ENCODE measurements at regions not wholly inside any gene's neighbourhood (a gene's known extent, or its start where the extent isn't known, plus 50 kb on each side); places are given as distances from the start of the nearest gene placed in this dataset.

DNA sequence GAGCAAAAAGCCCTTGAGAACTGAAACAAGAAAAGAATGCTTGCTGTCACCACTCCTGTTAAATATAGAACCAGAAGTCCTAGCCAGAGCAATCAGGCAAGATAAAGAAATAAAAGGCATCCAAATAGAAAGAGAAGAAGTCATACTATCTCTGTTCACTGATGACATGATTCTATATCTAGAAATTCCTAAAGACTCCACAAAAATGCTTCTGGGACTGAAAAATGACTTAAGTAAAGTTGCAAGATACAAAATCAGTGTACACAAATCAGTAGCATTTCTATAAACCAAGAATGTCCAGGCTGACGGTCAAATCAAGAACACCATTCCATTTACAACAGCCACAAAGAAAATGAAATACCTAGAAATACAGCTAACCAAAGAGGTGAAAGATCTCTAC is 552.7 kb upstream of the SLIT2 start:
- DNase-seq: no peak

DNA sequence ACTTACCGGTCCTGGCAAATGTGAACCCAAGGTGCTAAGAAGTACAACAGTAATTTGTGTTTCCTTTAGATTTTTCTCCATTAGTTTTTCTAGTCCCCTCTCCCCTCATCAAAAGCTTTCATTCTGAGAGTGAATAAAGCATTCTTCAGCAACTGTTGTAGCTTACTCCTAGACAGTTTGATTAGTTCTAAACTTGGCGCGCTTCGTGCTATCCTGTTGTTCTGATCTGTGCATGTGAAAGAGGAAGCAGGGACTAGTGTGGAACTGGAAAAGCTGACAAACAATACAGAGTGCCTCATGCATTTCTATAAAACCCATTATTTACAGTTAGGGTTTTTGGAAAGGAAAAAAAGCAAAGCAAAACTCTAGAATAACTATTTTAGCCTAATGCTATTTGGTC is 556.9 kb upstream of the SLIT2 start:
- DNase-seq: no peak

DNA sequence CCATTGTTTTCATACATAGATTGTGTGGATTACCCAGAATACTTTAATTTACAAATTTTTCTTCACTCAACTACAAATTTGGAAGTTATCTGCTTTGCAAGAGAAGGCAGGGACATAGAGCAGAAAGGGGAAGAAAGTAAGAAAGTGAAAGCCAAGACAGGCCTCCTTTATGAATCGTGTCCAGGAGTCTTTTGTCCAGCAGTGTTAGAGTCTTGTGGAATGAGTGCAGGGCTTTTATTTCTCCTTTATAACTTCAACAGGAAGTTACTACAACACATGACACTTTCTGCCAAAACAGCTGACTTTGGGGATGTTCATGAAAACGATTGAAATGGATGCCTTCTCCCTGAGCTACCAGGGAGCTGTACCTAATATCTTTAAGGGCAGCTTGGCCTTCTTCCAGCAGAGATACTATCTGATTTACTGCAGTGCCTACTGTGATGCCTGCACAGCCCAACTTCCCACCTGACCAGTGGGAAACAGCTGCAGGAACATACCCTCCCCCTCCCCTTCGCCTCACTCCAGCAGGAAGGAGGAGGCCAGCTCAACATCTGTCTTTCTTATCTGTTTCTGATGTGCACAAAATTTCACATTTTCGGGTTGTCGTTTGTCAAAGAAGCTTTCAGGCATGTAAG is 557.7 kb upstream of the SLIT2 start:
- no peak for DNase-seq

DNA sequence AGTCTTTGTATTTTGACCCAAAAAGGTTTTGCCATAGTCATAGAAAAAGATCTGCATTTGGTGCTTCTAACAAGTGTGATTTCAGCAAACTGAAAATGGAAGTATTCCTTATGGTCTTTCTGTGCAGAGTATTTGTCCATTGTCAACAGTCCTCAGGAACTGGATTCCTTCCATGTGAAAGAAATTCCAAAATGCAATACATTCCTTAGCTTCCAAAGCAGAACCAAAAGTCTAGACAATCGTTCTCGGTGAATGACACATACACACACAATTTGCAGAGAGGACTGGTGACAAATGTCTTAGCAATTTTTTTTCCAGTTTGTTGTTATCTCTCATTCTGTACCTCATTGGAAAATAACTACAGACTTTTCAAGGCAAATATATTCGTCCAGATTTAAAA is 562.2 kb upstream of the SLIT2 start:
- DNase-seq: no peak

DNA sequence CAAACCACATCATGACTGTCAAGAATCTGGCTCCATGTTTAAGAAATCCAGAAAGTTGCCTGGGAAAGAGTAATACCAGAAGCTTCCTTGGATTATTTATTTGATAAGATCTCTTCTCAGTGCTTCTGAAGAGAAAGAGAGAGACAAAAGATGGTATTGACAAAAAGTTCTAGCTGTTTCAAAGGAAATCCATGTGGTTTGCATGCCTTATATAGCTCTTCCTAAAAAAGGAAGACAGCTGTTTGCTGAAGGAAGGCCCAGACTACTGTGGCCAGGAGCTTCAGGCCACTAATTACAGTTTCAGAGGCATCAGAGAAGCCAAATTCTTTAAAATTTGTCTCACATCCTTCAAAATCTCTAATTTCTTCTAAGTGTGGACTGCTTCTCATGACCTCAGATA is 565.2 kb upstream of the SLIT2 start:
- no peak for DNase-seq

DNA sequence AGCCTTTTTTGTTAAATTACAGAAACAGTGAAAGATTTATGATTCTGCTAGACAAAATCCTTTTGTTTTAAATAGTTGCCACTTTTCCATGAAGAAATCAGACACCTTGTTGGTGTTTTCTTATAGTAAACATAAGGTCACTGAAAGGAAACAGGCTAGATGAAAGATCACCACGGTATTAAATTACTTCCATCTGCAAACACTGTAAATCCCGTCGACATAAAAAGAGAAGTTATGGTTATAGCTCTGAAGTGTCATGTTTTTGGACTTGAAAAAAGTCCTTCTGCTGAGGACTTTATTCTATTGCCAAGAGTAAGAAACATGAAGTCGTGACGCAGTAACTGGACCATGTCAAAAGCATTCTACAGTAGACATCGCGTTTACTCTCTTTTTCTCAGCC is 567.6 kb upstream of the SLIT2 start:
- DNase-seq: no peak

DNA sequence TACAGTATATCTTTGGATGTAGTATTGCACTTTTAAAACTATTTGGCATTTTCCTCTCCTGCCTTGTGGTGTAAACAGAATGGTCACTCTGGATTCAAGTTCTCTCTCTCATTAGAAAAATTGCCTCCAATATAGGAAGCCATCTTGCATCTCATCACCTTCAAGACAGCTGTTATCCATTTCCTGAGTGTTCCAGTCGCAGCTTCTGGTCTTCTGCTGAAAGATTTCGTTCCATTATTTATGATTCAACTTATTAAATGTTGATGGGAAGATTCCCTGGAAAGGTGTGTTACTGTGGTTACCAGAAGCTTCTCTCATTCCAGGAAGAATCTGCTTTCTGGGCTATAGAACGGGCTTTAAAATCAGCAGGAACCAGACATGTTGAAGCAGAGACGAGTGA is 568.3 kb upstream of the SLIT2 start:
- DNase-seq: no peak

DNA sequence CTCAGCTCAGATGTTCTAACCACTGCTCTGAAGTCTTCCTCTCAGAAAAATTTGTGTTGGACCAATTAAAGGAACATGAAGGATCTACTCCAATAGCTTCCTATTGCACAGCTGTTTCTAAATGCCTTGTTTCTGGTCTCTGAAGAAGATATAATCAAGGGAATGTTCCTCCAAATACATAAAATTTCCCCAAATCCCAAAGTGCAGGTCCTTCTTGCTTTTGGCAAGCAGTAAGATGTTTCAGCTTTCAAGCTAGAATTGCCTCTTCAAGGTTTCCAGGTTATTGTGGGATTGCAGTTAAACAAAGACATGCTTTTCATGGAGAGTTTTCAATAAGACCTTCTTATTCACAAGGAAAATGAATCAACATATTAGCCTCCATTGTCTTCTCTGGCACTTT is 574.5 kb upstream of the SLIT2 start:
- DNase-seq: no peak

DNA sequence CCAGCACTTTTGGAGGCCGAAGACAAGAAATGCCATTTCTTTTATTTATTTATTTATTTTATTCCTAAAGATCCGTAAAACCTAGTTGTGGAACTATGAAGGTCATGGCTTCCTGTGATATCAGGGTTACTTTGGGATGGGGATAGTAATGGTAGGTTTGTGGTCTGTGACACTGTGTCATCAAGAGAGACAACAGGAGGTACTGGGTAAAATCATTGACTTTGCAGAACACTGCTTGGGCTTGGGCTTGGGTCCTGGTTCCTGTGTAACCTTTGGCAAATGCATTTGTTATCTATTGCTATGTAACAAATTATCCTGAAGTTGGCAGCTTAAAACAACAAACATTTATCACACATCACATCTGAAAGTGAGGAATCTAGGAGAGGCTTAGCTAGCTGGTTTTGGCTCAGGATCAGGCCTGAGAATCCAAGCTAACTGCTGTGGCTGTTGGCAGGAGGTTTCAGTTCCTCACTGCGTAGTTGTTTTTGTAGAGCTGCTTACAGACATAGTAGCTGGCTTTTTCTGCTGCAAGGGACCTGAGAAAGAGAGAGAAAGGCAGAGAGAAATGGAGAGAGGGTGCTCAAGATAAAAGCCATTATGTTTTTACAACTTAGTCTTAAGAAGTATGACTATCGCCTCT is 576.4 kb upstream of the SLIT2 start:
- no peak for DNase-seq

DNA sequence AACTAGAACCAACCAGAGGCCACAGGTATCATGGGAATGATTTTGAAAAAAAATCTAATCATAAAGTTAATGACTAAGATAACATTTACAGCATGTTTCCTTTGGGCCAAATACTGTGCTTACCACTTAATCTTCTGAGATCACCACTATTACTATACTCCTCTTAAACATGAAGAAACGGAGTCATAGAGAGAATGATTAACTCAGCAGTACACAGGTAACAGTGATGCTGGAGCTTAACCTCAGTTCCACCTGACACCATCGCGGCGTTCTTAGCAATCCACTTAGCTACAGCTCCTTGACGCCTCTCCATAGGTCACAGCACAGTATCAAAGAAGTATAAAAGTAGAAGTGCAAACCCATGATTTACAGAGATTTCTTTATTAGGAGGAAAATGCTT is 592.6 kb upstream of the SLIT2 start:
- DNase-seq: no peak

DNA sequence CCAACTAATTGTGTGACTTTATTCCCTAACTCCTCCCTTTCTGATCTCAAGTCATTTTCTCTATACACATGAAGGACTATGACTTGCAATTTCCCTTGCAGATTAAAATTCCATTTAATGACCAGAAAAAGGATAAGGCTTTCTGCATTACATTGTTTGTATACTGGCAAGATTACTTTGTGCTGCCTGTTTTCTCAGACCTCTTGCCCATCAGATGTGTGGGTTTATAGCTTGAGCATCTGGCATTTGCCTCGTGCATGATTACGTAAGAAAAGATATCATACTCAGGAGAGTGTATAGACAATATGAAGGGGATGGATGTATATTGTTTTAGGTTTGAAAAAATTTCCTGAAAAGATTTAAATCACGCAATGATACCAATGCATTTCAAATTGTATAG is 593.8 kb upstream of the SLIT2 start:
- no peak for DNase-seq

DNA sequence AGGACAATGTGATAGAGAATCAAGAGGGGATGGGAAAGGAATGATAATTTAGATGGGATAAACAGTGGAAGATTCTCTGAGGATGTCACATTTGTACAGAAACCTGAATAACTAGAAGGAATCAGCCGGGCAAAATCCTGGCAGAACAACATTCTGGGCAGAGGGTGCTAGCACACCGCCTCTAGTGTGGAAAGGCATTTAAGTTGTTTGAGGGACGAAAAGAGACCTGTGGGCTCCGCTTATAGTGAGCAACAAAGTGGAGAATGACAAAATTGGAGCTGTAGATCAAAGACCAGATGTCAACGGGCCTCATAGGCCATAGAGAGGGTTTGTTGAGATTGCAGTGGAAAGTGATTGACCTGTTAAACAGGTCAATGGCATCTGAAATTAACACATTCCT is 596.0 kb upstream of the SLIT2 start:
- DNase-seq: no peak

DNA sequence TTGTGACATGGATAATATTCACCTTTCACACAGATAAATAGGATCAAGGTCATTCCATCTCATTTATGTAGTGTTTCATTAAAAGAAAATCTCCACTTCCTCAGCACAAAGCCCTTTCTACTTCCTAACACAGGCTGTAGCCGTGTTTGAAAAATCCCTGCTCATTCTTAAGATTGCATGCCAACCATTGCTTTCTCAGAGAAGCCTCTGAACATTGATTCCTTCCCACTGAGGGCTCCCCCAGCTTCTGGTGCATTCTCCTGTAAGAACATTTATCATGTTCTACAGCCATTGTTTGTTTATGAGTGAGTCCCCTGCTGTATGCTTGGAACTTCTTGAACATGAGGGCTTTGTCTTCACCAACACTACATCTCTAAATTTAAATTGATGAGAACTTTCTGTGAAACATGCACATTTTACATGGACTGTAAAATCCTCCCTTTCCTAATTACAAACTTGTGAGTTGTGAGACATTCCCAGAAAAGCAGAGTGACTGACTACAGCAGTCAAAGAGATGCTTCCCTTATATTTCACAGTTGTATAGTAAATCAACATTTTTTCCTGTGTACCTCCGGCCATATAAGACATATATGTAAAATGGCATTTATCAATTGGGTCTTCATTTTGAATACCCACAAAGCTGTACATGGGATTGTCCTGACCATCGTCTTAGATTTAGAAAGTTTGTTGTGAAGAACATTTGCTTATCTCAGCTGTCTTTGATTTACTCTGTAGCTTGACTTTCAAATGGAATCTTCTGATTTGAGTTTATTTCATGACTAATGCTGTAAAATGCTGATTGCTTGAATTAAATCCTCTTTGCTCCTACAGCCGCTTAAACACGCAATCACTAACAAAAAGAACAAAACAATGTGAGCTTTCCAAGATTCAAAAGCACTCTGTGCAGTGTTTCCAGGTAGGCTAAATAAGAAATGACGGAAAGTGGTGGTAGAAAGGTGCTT is 600.5 kb upstream of the SLIT2 start:
- no peak for DNase-seq

DNA sequence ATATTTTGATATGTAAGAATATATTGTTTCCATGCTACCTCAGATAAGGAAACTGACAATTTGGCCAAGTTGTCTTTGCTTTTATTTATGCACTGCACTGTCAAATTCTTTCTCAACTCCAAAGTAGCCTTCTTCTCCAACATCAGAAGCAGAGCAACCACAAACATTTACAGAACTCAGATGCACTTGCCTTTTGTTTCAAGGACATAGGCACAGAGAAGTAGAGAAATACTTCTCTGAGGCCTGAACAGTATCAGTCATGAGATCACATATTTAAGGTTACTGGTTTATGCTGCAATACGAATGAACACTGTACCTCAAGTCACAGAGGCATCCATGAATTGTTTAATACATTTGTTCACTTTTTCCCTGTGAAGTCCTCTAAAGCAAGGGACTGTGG is 606.1 kb upstream of the SLIT2 start:
- no peak for DNase-seq

DNA sequence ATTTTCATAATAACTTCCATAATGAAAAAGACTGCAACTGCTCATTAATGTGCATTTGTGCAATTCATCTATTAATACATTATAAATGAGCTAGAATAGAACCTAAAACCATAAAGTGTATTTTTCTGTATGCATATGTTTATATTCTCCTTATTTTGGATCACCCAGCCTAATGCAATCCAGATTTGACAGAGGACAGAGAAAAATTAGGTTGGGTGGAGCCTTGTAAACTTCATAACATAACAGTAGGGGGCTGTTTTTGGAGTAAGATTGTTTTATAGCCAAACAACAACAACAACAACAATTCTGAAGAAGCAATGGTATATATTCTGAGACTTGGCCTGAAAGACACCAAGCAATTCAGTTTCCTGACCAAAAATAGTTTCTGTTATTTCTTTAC is 615.3 kb upstream of the SLIT2 start:
- no peak for DNase-seq

DNA sequence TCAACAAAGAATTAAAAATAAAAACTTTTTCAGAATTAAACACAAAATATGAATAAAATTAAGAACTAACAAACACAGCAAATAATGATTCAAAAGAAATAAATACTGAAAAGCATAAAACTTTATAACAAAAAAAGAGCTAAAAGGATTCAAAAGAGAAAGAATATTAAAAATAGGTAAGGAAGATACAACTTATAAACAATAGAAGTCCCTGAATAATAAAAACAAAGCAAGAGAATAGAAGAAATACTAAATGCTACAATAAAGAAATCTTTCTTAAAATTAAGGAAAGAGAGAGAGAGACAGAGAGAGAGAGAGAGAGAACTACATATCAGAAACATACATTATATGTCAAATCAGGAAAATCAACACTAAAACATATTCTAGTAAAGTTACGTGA is 619.9 kb upstream of the SLIT2 start:
- DNase-seq: no peak

DNA sequence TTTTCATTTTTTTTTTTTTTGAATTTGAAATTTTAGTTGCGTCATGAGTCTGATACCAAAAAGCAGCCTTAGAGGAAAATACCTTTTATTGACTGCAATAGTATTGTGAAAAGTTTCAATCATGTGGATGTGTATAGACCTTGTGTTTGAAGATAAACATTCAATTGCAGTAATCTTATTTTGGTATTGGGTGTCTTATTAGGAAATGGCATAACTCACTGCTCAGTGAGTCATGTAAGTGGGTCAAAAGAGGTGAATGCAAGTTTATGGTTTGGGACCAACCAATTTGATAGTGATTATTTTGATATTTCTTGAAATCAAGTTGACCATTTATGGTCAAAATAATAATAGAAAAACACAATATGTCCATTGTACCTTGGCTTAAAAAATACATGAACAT is 627.8 kb upstream of the SLIT2 start:
- no peak for DNase-seq

DNA sequence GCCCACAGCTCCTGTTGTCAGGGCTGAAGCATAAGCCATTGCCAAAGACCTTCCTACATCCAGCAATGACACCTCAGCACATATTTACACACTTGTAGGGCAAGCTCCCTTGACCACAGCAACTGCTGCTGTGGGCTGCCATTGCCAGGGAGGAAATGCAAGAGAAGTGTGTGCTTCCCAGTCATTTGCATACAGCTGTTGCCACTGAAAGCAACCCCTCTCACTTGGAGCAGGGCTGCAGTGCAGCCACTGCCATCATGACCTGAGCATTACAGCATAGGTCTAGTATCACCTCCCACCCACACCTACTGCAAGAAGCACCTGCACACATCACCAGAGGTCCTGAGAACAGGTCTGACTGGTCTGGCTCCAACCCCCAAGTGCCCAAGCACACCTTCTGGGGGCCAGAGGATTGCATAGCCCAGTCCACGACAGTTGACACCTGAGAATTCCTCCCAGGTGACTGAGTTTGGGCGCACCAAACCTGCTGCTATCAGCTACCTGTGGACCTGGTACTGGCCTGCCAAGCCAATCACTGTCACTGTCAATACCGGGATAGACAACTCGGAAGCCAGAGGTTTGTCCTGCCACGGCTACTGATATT is 636.5 kb upstream of the SLIT2 start:
- DNase-seq: peak; percentile 0

DNA sequence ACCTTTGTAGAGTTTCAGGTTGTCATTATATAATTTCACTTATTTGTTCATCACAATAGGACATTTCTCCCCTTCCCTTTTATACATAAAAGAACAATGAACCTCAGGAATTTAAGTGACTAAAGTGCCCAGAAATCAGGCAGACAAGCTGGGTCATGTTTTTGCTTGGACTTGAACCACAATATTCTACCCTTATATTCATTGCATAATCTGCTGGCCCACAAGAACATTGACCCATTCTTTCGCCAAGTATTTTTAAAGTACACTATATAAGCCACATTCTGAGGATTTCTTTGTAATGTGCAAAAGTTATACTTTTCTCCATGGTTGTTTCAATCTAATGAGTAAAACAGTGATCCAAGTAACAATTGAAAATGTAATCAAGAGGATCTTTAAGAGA is 637.5 kb upstream of the SLIT2 start:
- no peak for DNase-seq

DNA sequence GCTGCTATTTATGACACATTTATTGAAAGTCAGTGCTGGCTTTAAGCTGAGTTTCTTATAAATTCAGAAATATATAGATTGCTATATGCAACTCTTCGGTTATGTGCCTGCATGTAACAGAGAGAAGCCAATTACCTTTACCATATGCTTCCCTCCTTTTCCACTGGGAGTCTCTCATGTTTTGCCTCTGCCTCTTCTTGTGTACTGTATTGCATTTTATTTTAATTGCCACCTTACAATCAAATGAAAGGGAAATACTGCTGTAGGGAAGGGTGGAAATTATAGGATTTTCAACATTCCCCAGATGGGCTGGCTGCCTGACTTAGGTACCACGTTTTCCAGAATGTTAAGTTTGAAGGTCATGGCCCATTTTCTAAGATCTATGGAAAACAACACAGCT is 655.4 kb upstream of the SLIT2 start:
- no peak for DNase-seq

DNA sequence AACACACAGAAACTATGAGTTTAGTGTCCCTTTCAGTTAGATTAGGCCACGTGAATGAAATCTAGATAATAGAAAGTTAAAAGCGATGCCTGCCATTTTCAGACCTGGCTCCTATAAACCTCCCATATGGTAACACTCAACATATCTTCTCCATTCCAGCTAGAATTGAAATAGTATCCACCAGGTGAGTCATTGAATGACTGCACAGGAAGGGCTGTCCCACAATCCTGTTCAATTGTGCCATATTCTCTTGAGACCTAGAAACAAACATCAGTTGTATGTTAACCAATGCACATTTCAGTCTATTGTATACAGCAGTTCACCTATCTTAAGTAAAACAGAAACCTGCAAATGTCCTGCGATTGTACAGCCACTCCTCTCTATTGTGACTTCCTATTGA is 659.3 kb upstream of the SLIT2 start:
- DNase-seq: no peak

DNA sequence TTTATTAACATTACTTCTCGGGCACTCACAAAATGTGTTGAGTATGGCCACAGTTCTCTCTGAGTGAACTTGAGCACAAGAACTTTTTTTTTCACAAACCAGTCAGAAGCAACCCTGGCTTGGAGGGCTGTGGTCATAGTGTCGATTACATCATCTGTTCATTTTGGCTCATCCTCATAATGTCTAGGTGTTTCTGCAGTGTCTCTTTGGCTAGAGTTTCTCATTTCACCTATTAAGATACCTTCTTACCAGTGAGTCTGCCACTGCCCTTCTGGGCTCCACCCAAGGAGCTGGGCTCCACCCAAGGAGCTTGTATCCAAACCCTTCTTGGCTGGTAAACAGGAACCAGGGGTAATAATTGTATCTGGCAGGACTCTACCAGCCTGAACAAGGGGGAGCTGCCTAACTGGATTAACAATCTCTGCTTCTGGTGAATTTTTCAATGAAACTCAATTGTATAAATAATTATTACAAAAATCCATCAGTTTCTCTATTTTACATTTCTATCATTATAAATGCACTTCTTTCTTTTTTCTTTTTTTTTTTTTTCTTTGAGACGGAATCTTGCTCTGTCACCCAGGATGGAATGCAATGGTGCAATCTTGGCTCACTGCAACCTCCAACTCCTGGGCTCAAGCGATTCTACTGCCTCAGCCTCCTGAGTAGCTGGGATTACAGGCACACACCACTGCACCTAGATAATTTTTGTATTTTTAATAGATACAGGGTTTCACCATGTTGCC is 667.7 kb upstream of the SLIT2 start:
- DNase-seq: no peak

DNA sequence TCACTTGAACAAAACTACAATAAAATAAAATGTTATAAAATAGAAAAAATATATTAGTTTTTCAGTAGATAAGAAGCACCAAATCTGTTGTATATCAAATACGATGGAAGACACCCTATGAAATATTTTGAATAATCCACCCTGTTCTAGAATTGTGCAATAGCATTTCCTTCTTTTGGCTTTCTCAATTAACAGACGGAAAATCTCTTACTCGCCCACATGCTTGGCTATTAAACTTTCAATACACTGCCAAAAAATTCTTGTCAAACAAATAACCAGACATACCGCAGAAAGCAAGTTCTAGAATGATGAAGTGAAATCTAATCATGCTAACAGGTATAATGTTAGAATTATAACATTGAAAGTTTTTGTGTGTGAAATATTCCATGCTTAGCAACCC is 671.6 kb upstream of the SLIT2 start:
- no peak for DNase-seq

Measured in NCI-H146 (cell line).